PC-9 (cell line): ENCODE measurements at regions not wholly inside any gene's neighbourhood (a gene's known extent, or its start where the extent isn't known, plus 50 kb on each side); places are given as distances from the start of the nearest gene placed in this dataset.
"Not testable (repeated sequence)": the region's sequence is repeated elsewhere in the genome, so short reads cannot be mapped to it uniquely, and the experiment has no call there.

ENCODE experiments used
- BruUV-seq: library from RNA; stranded (reverse); fragments of 400-500 nt; replicated peaks from 2 replicates; lab custom pipeline; 2021; lab: Mats Ljungman, UMichigan
- CTCF ChIA-PET: fragments of 300-600 bp; sonication (Branson Sonifier 250); formaldehyde crosslinking; loops from one replicate; lab custom pipeline; 2022; ENCODE audit warnings: antibody characterized with exemption; lab: Charles Lee
- POLR2A ChIA-PET: fragments of 300-600 bp; sonication (Branson Sonifier 250); formaldehyde crosslinking; loops from one replicate; lab custom pipeline; 2022; ENCODE audit warnings: antibody characterized with exemption; ENCODE audit not compliant: unreplicated experiment; lab: Charles Lee
- DNase-seq, 2 experiments: peaks; one replicate each; pipeline versions ENCODE4 v3.0.0 to v3.0.0-alpha.2; 2015 to 2022; ENCODE audit warnings: mixed read lengths in 1 of 2
- H2AFZ ChIP-seq: fragments of 200-600 bp; sonication (generic); 2 replicates; pipeline ENCODE4 v1.8.1; 2017; ENCODE audit warnings: antibody characterized with exemption
- H3F3A ChIP-seq: fragments of 200-600 bp; sonication (generic); 2 replicates; pipeline ENCODE4 v1.8.1; 2017; ENCODE audit warnings: antibody characterized with exemption, mild to moderate bottlenecking, low read depth; ENCODE audit not compliant: insufficient read depth
- H3K27ac ChIP-seq: fragments of 200-600 bp; sonication (generic); 2 replicates; pipeline ENCODE4 v1.6.1; 2016; ENCODE audit warnings: mixed run types
- H3K27me3 ChIP-seq: fragments of 200-600 bp; sonication (generic); 2 replicates; pipeline ENCODE4 v1.6.1; 2016; ENCODE audit warnings: low read depth, mixed run types; ENCODE audit not compliant: insufficient read depth
- H3K36me3 ChIP-seq: fragments of 200-600 bp; sonication (generic); 2 replicates; pipeline ENCODE4 v1.6.1; 2016; ENCODE audit warnings: low read depth, mixed run types
- H3K4me1 ChIP-seq: fragments of 200-600 bp; sonication (generic); replicated peaks from 2 replicates; pipeline ENCODE4 v1.6.1; 2016; ENCODE audit warnings: mixed run types; ENCODE audit not compliant: insufficient read depth
- H3K4me2 ChIP-seq: fragments of 200-600 bp; sonication (generic); 2 replicates; pipeline ENCODE4 v1.6.1; 2017; ENCODE audit warnings: mixed run types
- H3K4me3 ChIP-seq: fragments of 200-600 bp; sonication (generic); 2 replicates; pipeline ENCODE4 v1.6.1; 2016; ENCODE audit warnings: mixed run types
- H3K79me2 ChIP-seq: fragments of 200-600 bp; sonication (generic); 2 replicates; pipeline ENCODE4 v1.6.1; 2017; ENCODE audit warnings: low read depth, mixed run types
- H3K9me2 ChIP-seq: fragments of 200-600 bp; sonication (generic); 2 replicates; pipeline ENCODE4 v1.8.1; 2017; ENCODE audit warnings: mild to moderate bottlenecking; ENCODE audit not compliant: insufficient read depth
- H3K9me3 ChIP-seq: fragments of 200-600 bp; sonication (generic); 2 replicates; pipeline ENCODE4 v1.8.1; 2016; ENCODE audit warnings: low read depth; ENCODE audit not compliant: insufficient read depth
- H4K20me1 ChIP-seq: fragments of 200-600 bp; sonication (generic); 2 replicates; pipeline ENCODE4 v1.8.1; 2017; ENCODE audit not compliant: insufficient read depth
- EZH2 ChIP-seq: fragments of 200-600 bp; sonication (generic); IDR thresholded peaks from 2 replicates; pipeline ENCODE4 v1.8.0; 2017; ENCODE audit warnings: antibody characterized with exemption, low read depth
- intact Hi-C: fragments of 100-400 bp; cut with micrococcal nuclease; formaldehyde crosslinking; loops from one replicate; pipeline ENCODE4 v1.10.0; 2022; ENCODE audit not compliant: unreplicated experiment
- TF ChIP-seq, protein P1 (sequence below): fragments of 200-600 bp; sonication (generic); conservative IDR thresholded peaks from 2 replicates; pipeline ENCODE4 v1.6.1; 2017; ENCODE audit warnings: mixed run types, antibody characterized with exemption, mild to moderate bottlenecking, moderate library complexity

DNA sequence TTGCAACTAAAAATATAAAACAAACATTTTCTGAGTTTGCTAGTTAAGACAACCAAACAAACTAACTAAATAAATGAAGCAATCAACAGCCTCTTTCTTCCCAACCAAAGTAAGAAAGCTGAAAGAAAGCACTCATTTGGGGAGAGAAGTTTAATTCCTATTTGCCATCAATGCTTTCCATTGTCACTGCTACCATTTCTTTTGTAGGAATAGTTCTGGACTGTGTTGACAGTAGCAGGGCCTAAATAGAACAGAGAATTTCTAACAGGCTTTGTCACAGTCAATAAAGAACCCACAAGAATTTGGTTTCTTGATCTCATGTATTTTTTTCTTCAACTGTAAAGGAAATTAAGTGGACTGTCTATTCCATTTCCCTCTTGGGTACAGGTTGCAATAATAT lies 1886.4 kb upstream of the TENM3 start:
- Histone ChIP-seq H3K4me2 (no peak overlapping the region), H3K27me3 (no peaks in the 10 kb centered on the region), H3K9me3 (no peaks in the 10 kb centered on the region), H3F3A (no peaks in the 10 kb centered on the region), H3K4me3 (no peak overlapping the region), H3K4me1 (no peaks in the 10 kb centered on the region), H3K79me2 (no peaks in the 10 kb centered on the region), H2AFZ (no peak overlapping the region), H3K36me3 (no peaks in the 10 kb centered on the region), H3K27ac (no peak overlapping the region), H4K20me1 (no peaks in the 10 kb centered on the region), H3K9me2 (no peaks in the 10 kb centered on the region)
- POLR2A ChIA-PET: no interaction called here
- no peak for DNase-seq
- TF ChIP-seq, protein P1, sequence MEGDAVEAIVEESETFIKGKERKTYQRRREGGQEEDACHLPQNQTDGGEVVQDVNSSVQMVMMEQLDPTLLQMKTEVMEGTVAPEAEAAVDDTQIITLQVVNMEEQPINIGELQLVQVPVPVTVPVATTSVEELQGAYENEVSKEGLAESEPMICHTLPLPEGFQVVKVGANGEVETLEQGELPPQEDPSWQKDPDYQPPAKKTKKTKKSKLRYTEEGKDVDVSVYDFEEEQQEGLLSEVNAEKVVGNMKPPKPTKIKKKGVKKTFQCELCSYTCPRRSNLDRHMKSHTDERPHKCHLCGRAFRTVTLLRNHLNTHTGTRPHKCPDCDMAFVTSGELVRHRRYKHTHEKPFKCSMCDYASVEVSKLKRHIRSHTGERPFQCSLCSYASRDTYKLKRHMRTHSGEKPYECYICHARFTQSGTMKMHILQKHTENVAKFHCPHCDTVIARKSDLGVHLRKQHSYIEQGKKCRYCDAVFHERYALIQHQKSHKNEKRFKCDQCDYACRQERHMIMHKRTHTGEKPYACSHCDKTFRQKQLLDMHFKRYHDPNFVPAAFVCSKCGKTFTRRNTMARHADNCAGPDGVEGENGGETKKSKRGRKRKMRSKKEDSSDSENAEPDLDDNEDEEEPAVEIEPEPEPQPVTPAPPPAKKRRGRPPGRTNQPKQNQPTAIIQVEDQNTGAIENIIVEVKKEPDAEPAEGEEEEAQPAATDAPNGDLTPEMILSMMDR: no peak
- no peak for TF ChIP-seq EZH2
- CTCF ChIA-PET: no interaction called here
- BruUV-seq: no TSS peak
- intact Hi-C loops: no loop called here

DNA sequence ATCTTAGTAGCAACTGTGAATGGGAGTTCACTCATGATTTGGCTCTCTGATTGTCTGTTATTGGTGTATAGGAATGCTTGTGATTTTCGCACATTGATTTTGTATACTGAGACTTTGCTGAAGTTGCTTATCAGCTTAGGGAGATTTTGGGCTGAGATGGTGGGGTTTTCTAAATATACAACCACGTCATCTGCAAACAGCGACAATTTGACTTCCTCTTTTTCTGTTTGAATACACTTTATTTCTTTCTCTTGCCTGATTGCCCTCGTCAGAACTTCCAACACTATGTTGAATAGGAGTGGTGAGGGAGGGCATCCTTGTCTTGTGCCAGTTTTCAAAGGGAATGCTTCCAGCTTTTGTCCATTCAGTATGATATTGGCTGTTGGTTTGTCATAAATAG lies 1883.1 kb upstream of the TENM3 start:
- POLR2A ChIA-PET, CTCF ChIA-PET, H3K9me3 ChIP-seq, H3K27ac ChIP-seq, intact Hi-C loops, H3F3A ChIP-seq, H2AFZ ChIP-seq, BruUV-seq, H3K4me2 ChIP-seq, H4K20me1 ChIP-seq, H3K9me2 ChIP-seq, H3K27me3 ChIP-seq, DNase-seq, H3K4me1 ChIP-seq, H3K79me2 ChIP-seq, H3K4me3 ChIP-seq, H3K36me3 ChIP-seq: not testable (repeated sequence)

DNA sequence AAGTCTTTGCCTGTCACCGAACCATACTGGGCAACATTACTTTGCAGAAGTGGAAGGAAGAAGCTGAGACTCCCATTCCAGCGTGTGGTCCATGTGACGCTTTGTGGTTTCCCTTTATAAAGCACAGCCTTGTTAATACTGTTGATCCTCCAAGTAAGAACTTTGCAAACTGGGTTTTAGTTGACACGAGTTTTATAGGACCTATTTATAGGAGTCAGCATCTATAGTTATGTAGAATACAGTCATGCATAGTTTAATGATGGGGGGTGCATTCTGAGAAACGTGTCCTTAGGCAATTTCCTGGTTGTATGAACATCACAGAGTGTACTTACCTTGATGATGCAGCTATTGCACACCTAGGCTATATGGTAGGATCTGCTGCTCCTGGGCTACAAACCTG lies 1879.4 kb upstream of the TENM3 start:
- no TSS peak for BruUV-seq
- intact Hi-C loops: no loop called here
- no peaks in the 10 kb centered on the region for H4K20me1 ChIP-seq
- no peaks in the 10 kb centered on the region for H3K9me2 ChIP-seq
- H3K79me2 ChIP-seq: no peaks in the 10 kb centered on the region
- TF ChIP-seq, protein P1: no peak
- no peak for TF ChIP-seq EZH2
- ChIA-PET CTCF (no interaction called here), POLR2A (no interaction called here)
- no peaks in the 10 kb centered on the region for H3K27me3 ChIP-seq
- H3K4me3 ChIP-seq: no peak overlapping the region
- no peaks in the 10 kb centered on the region for H3K9me3 ChIP-seq
- no peaks in the 10 kb centered on the region for H3K36me3 ChIP-seq
- no peak overlapping the region for H2AFZ ChIP-seq
- no peaks in the 10 kb centered on the region for H3K4me1 ChIP-seq
- H3K4me2 ChIP-seq: no peak overlapping the region
- no peak overlapping the region for H3K27ac ChIP-seq
- no peak for DNase-seq
- no peaks in the 10 kb centered on the region for H3F3A ChIP-seq

DNA sequence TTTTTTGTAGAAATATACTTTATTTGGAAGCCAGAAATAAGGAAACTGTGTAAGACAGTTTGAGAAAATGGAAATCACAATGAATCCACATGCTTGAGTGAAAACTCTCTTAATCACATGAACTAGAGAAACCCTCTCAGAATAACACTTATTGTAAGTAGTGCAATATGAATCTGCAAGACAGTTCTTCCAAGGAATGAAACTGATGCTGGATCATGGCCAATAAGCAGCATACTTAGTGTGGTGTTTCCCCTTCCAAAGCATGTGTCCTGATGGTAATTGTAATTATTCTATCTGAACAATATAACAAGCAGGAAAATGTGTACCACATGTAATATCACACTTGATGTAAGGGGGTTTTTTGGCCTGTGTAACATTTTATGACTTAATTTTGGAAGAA lies 1870.5 kb upstream of the TENM3 start:
- Histone ChIP-seq H3K9me3 (no peaks in the 10 kb centered on the region), H3K27me3 (no peaks in the 10 kb centered on the region), H3K79me2 (no peaks in the 10 kb centered on the region), H3K27ac (no peak overlapping the region), H3K4me3 (no peak overlapping the region), H4K20me1 (no peaks in the 10 kb centered on the region), H3K4me2 (no peak overlapping the region), H3F3A (no peaks in the 10 kb centered on the region), H3K4me1 (no peaks in the 10 kb centered on the region), H2AFZ (no peak overlapping the region), H3K9me2 (no peaks in the 10 kb centered on the region), H3K36me3 (no peaks in the 10 kb centered on the region)
- no TSS peak for BruUV-seq
- no peak for TF ChIP-seq EZH2
- TF ChIP-seq, protein P1: no peak
- ChIA-PET CTCF (no interaction called here), POLR2A (no interaction called here)
- no peak for DNase-seq
- intact Hi-C loops: no loop called here
